ENCODE measurements at regions not wholly inside any gene's neighbourhood (a gene's known extent, or its start where the extent isn't known, plus 50 kb on each side); places are given as distances from the start of the nearest gene placed in this dataset.

DNA sequence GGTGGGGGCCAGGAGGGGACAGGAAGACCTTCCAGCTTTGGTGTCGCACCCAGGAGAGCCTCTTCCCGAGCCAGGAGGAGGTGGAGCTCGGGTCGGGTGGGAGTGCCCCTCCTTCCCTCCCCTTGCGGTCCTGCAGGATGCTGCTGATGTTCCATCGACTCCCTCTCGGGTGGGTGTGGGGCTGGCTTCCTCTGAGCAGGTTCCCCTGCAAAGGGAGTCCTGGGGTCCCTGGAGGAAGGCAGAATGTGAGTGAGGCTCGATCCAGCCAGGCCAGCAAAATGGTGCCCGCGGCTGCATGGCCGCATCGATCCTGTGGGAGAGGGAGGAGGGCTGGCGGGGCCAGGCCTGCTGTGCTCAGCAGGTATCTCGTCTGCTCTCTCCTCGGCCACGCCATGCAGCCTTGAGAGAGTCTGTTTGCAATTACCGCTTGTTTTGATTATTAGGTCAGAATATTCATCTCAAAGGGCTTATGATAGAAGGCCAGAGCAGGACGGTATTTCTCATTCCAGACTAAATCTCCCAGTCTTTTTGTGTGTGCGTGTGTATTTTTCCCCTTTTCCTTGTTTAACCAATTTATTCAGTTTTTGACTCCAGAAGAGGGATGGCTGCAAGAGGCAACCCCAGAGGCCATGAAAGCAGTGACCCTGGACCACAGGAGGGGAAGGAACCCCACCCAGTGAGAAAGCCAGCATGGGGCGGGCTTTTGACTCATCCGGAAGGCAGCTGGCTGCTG, 137.3 kb upstream of the ZMIZ1 start:
- TF ChIP-seq CTCF (IDR thresholded peaks at IDR 0.05) (no peak), POLR2A (IDR thresholded peaks at IDR 0.05) (no peak)
